HepG2 (cell line): ENCODE measurements at regions not wholly inside any gene's neighbourhood (a gene's known extent, or its start where the extent isn't known, plus 50 kb on each side); places are given as distances from the start of the nearest gene placed in this dataset.

ENCODE experiments used
- ATAC-seq: fragments of 200-7000 bp; cut with Tn5 transposase; 3 replicates; pipeline ENCODE4 v1.9.1; 2020; ENCODE audit warnings: mild to moderate bottlenecking, moderate library complexity
- BruUV-seq: library from RNA; stranded (reverse); fragments of 400-500 nt; replicated peaks from 2 replicates; lab custom pipeline; 2021; lab: Mats Ljungman, UMichigan
- CTCF ChIA-PET: fragments of 300-600 bp; formaldehyde crosslinking; extraction: SDS; loops from one replicate; lab custom pipeline; 2021; ENCODE audit warnings: low total read pairs, inconsistent platforms, low intra/inter-chr PET ratio; lab: Yijun Ruan, JAX
- POLR2A ChIA-PET: fragments of 350-600 bp; sonication (Branson Sonifier 250); formaldehyde crosslinking; loops from one replicate; lab custom pipeline; 2020; ENCODE audit warnings: antibody characterized with exemption, inconsistent platforms; lab: Yijun Ruan, JAX
- DNase-seq: peaks from one replicate; pipeline ENCODE4 v3.0.0-alpha.2; 2015; ENCODE audit warnings: low spot score
- FAIRE-seq: peaks from 3 replicates; lab custom pipeline; 2011; peaks lifted over from hg19 to GRCh38; lab: Jason Lieb, UNC
- H2AFZ ChIP-seq: one replicate; pipeline ENCODE4 v1.6.1; 2011; ENCODE audit warnings: low read length, inconsistent platforms
- H3K27ac ChIP-seq: fragments of 300-600 bp; 3 replicates; pipeline ENCODE4 v1.8.0; 2011; ENCODE audit warnings: mixed run types, mild to moderate bottlenecking, mixed read lengths, low read length, inconsistent platforms; ENCODE audit not compliant: insufficient read depth; ENCODE audit errors: extremely low read length
- H3K27me3 ChIP-seq, 2 experiments: fragments of 200-600 bp in 1 of 2; 2 replicates in 1 of 2; 3 replicates in 1 of 2; pipeline versions ENCODE4 v1.6.0 to v1.8.0; 2011; ENCODE audit warnings: low read length in 2 of 2, mild to moderate bottlenecking in 2 of 2, moderate library complexity in 2 of 2, inconsistent platforms in 1 of 2; ENCODE audit not compliant: insufficient read depth in 2 of 2, control insufficient read depth in 1 of 2
- H3K36me3 ChIP-seq, 2 experiments: fragments of 200-600 bp in 1 of 2; replicated peaks in 1 of 2; 2 replicates in 1 of 2; 3 replicates in 1 of 2; pipeline versions ENCODE4 v1.5.1 to v1.8.0; 2011; ENCODE audit warnings: low read length in 2 of 2, inconsistent platforms in 1 of 2; ENCODE audit not compliant: insufficient read depth in 2 of 2, control insufficient read depth in 1 of 2
- H3K4me1 ChIP-seq: 2 replicates; pipeline ENCODE4 v1.5.1; 2012; ENCODE audit warnings: low read length, inconsistent platforms; ENCODE audit not compliant: insufficient read depth
- H3K4me2 ChIP-seq: 2 replicates; pipeline ENCODE4 v1.6.0; 2011; ENCODE audit warnings: low read depth, low read length, inconsistent platforms
- H3K4me3 ChIP-seq, 3 experiments: fragments of 200-600 bp in 1 of 3; sonication (generic), shearing (Covaris generic) in 1 of 3; replicated peaks in 1 of 3; 2 replicates each; pipeline ENCODE4 v1.5.1; 2011 to 2016; ENCODE audit warnings: low read length in 3 of 3, inconsistent platforms in 2 of 3, low read depth in 2 of 3, mild to moderate bottlenecking in 2 of 3, control low read depth in 1 of 3, mixed read lengths in 1 of 3; ENCODE audit not compliant: insufficient read depth in 1 of 3
- H3K79me2 ChIP-seq: one replicate; pipeline ENCODE4 v1.6.1; 2011; ENCODE audit warnings: low read length, inconsistent platforms; ENCODE audit not compliant: insufficient read depth
- H3K9ac ChIP-seq: 2 replicates; pipeline ENCODE4 v1.6.0; 2011; ENCODE audit warnings: mild to moderate bottlenecking, low read depth, low read length, inconsistent platforms; ENCODE audit not compliant: insufficient read depth
- H3K9me3 ChIP-seq: 2 replicates; pipeline ENCODE4 v1.5.1; 2012; ENCODE audit warnings: mild to moderate bottlenecking, low read length
- H4K20me1 ChIP-seq: 2 replicates; pipeline ENCODE4 v1.6.0; 2011; ENCODE audit warnings: inconsistent platforms, mild to moderate bottlenecking, low read length, moderate library complexity; ENCODE audit not compliant: insufficient read depth
- HNRNPL ChIP-seq: fragments of 200-400 bp; formaldehyde crosslinking; IDR thresholded peaks from 2 replicates; pipeline ENCODE4 v1.6.1; 2017; ENCODE audit warnings: mild to moderate bottlenecking, low read depth, low read length
- KDM5B ChIP-seq: sonication (generic); formaldehyde crosslinking; IDR thresholded peaks from 2 replicates; pipeline ENCODE4 v1.4.0; 2020; ENCODE audit warnings: missing genetic modification reagents, mild to moderate bottlenecking, borderline replicate concordance
- NFRKB ChIP-seq: fragments of 450-650 bp; IDR thresholded peaks from 2 replicates; pipeline ENCODE4 v1.6.1; 2017
- PATZ1 ChIP-seq: sonication (generic); formaldehyde crosslinking; IDR thresholded peaks from 2 replicates; pipeline ENCODE4 v1.4.0; 2020; ENCODE audit warnings: missing genetic modification reagents
- RCOR2 ChIP-seq: IDR thresholded peaks from 2 replicates; pipeline ENCODE4 v1.6.1; 2016; ENCODE audit warnings: missing biosample characterization, missing genetic modification reagents
- SALL1 ChIP-seq: sonication (generic); formaldehyde crosslinking; IDR thresholded peaks from 2 replicates; pipeline ENCODE4 v1.8.0; 2022; ENCODE audit warnings: mild to moderate bottlenecking, missing genetic modification reagents
- SKI ChIP-seq: fragments of 450-650 bp; IDR thresholded peaks from one replicate; pipeline ENCODE4 v1.6.1; 2018; ENCODE audit warnings: mild to moderate bottlenecking; ENCODE audit not compliant: partially characterized antibody
- SMYD3 ChIP-seq: sonication (generic); formaldehyde crosslinking; IDR thresholded peaks from 2 replicates; pipeline ENCODE4 v1.8.1; 2023; ENCODE audit warnings: mild to moderate bottlenecking, missing genetic modification reagents
- ZNF414 ChIP-seq: sonication (generic); formaldehyde crosslinking; IDR thresholded peaks from 2 replicates; pipeline ENCODE4 v1.5.0; 2020; ENCODE audit warnings: missing genetic modification reagents
- WGBS: methylation state at CpG from one replicate; pipeline ENCODE4 v1.1.6; 2017; ENCODE audit warnings: low lambda C conversion rate; 5-methylcytosine and 5-hydroxymethylcytosine counted together
- in situ Hi-C: cut with HindIII; loops from 2 replicates; pipeline ENCODE4 v1.10.0; 2017; ENCODE audit warnings: low pct_unique_long_range_greater_than_20kb; ENCODE audit not compliant: extremely low pct_ligation_motif_present
- intact Hi-C: fragments of 100-400 bp; cut with micrococcal nuclease; formaldehyde crosslinking; loops from one replicate; pipeline ENCODE4 v1.10.0; 2022; ENCODE audit not compliant: unreplicated experiment

GRCh38 chr9:87189006-87189405 lies 241.7 kb upstream of the GAS1 start (continued):
- TF ChIP-seq HNRNPL (no peak), SKI (no peak)

DNA sequence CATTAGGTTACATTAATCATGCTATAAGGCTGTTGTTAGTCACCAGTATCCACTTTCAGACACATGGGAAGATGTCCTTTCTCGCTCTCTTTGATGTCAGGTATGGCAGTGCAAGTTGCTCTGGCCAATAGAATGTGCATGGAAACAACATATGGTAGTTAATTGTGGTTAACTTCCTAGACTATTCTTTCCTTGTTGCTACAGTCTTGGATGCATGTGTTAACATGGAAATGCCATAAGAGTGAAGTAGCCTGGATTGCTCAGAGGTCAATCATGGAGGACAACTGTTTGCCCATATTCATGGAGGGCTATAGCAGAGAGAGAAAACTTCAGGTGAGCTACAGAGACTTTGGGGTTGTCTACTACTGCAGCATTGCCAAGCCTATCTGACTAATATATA lies 245.8 kb upstream of the GAS1 start:
- no TSS peak for BruUV-seq
- Histone ChIP-seq H3K4me3 (no peak overlapping the region), H3K9ac (no peak overlapping the region), H3K27ac (no peak overlapping the region), H3K4me2 (no peak overlapping the region), H3K9me3 (no peaks in the 10 kb centered on the region), H3K79me2 (no peaks in the 10 kb centered on the region), H3K36me3 (no peaks in the 10 kb centered on the region), H3K4me1 (no peaks in the 10 kb centered on the region), H3K27me3 (peaks cover 3 to 26% of the 10 kb centered on the region in 2 experiments; a peak in 2 of 5 replicates), H4K20me1 (no peaks in the 10 kb centered on the region), H2AFZ (no peak overlapping the region)
- ATAC-seq (no peak), DNase-seq (no peak), FAIRE-seq (no peak)
- intact Hi-C loops = no loop called here
- ChIA-PET CTCF (no interaction called here), POLR2A (no interaction called here)
- 0% methylated on average over 1 of the region's 1 CpG for WGBS
- in situ Hi-C loops = no loop called here
- no peak for TF ChIP-seq NFRKB
- no peak for TF ChIP-seq SALL1
- TF ChIP-seq SMYD3 (CRISPR knock-in tag) = no peak
- TF ChIP-seq PATZ1 = no peak
- TF ChIP-seq KDM5B = no peak
- TF ChIP-seq ZNF414 (CRISPR knock-in tag) = no peak
- TF ChIP-seq RCOR2 = no peak
- TF ChIP-seq, all 625 proteins: peak for 0
